GM12878 (cell line): ENCODE measurements at regions not wholly inside any gene's neighbourhood (a gene's known extent, or its start where the extent isn't known, plus 50 kb on each side); places are given as distances from the start of the nearest gene placed in this dataset.

ENCODE experiments used
- ATAC-seq: fragments of 200-7000 bp; cut with Tn5 transposase; 3 replicates; pipeline ENCODE4 v1.9.1; 2020; ENCODE audit warnings: mild to moderate bottlenecking, moderate library complexity
- BruUV-seq: library from RNA; stranded (reverse); fragments of 400-500 nt; replicated peaks from 2 replicates; lab custom pipeline; 2021; lab: Mats Ljungman, UMichigan
- CTCF ChIA-PET: fragments of 300-600 bp; sonication (Branson Sonifier 250); formaldehyde crosslinking; extraction: SDS; loops from one replicate; lab custom pipeline; 2021; ENCODE audit warnings: inconsistent platforms; lab: Yijun Ruan, JAX
- POLR2A ChIA-PET: fragments of 350-600 bp; formaldehyde crosslinking; extraction: SDS; loops from one replicate; lab custom pipeline; 2021; ENCODE audit warnings: inconsistent platforms; lab: Charles Lee
- RAD21 ChIA-PET: fragments of 300-600 bp; sonication (Branson Sonifier 250); formaldehyde crosslinking; loops from one replicate; lab custom pipeline; 2023; ENCODE audit warnings: antibody characterized with exemption; ENCODE audit not compliant: unreplicated experiment; lab: Charles Lee
- SMC1A ChIA-PET: fragments of 300-600 bp; sonication (Branson Sonifier 250); formaldehyde crosslinking; loops from one replicate; lab custom pipeline; 2023; ENCODE audit not compliant: unreplicated experiment, uncharacterized antibody; lab: Charles Lee
- DNase-seq: peaks from one replicate; pipeline ENCODE4 v3.0.0-alpha.2; 2011; ENCODE audit warnings: low read depth, low spot score
- FAIRE-seq: peaks from 3 replicates; lab custom pipeline; 2011; peaks lifted over from hg19 to GRCh38; lab: Jason Lieb, UNC
- H2AFZ ChIP-seq: 2 replicates; pipeline ENCODE4 v1.6.0; 2011; ENCODE audit warnings: low read depth, low read length, control low read depth; ENCODE audit not compliant: control insufficient read depth
- H3K27ac ChIP-seq: 2 replicates; pipeline ENCODE4 v1.5.1; 2011; ENCODE audit warnings: control low read depth; ENCODE audit not compliant: control insufficient read depth, insufficient read depth
- H3K27me3 ChIP-seq, 2 experiments: replicated peaks in 1 of 2; 2 replicates each; pipeline versions ENCODE4 v1.6.0 to v1.6.1; 2011; ENCODE audit warnings: low read length in 1 of 2; ENCODE audit not compliant: control insufficient read depth in 2 of 2, insufficient read depth in 2 of 2
- H3K36me3 ChIP-seq, 2 experiments: 2 replicates each; pipeline ENCODE4 v1.5.1; 2011; ENCODE audit warnings: low read length in 1 of 2; ENCODE audit not compliant: control insufficient read depth in 2 of 2, insufficient read depth in 2 of 2
- H3K4me1 ChIP-seq: 2 replicates; pipeline ENCODE4 v1.6.1; 2011; ENCODE audit warnings: mild to moderate bottlenecking, low read length, moderate library complexity, mixed read lengths; ENCODE audit not compliant: control insufficient read depth, insufficient read depth
- H3K4me2 ChIP-seq: 2 replicates; pipeline ENCODE4 v1.6.0; 2011; ENCODE audit warnings: control low read depth; ENCODE audit not compliant: control insufficient read depth, insufficient read depth
- H3K4me3 ChIP-seq: fragments of 200-600 bp; sonication (generic); 2 replicates; pipeline ENCODE4 v1.5.1; 2016
- H3K79me2 ChIP-seq: 2 replicates; pipeline ENCODE4 v1.6.0; 2011; ENCODE audit warnings: low read length; ENCODE audit not compliant: control insufficient read depth, insufficient read depth
- H3K9ac ChIP-seq: 2 replicates; pipeline ENCODE4 v1.8.0; 2011; ENCODE audit warnings: low read length, control low read depth, mixed read lengths; ENCODE audit not compliant: control insufficient read depth, insufficient read depth
- H3K9me3 ChIP-seq: replicated peaks from 3 replicates; pipeline ENCODE4 v1.5.1; 2011; ENCODE audit warnings: mild to moderate bottlenecking, low read length; ENCODE audit not compliant: control insufficient read depth, insufficient read depth
- H4K20me1 ChIP-seq: 2 replicates; pipeline ENCODE4 v1.6.0; 2011; ENCODE audit not compliant: control insufficient read depth, insufficient read depth
- CREM ChIP-seq: IDR thresholded peaks from 2 replicates; pipeline ENCODE4 v1.6.1; 2014; ENCODE audit warnings: antibody characterized with exemption, low read depth
- HDGF ChIP-seq: fragments of 450-650 bp; IDR thresholded peaks from 2 replicates; pipeline ENCODE4 v1.6.1; 2016; ENCODE audit warnings: antibody characterized with exemption
- IKZF1 ChIP-seq: fragments of 450-650 bp; conservative IDR thresholded peaks from 2 replicates; pipeline ENCODE4 v1.6.1; 2017; ENCODE audit warnings: antibody characterized with exemption, mild to moderate bottlenecking
- LARP7 ChIP-seq: fragments of 450-650 bp; IDR thresholded peaks from 2 replicates; pipeline ENCODE4 v1.6.1; 2017; ENCODE audit warnings: mild to moderate bottlenecking
- NBN ChIP-seq: fragments of 450-650 bp; IDR thresholded peaks from 2 replicates; pipeline ENCODE4 v1.6.1; 2016
- NFIC ChIP-seq: IDR thresholded peaks from 2 replicates; pipeline ENCODE4 v1.6.1; 2012; ENCODE audit warnings: low read depth, mild to moderate bottlenecking, inconsistent platforms, low read length, moderate library complexity
- POLR2AphosphoS2 ChIP-seq: IDR thresholded peaks from 2 replicates; pipeline ENCODE4 v1.6.1; 2011; ENCODE audit warnings: low read depth, mild to moderate bottlenecking, low read length, improper control_type of control experiment, moderate library complexity
- POLR2AphosphoS5 ChIP-seq: IDR thresholded peaks from 2 replicates; pipeline ENCODE4 v1.6.1; 2011; ENCODE audit warnings: mild to moderate bottlenecking, low read length, inconsistent platforms
- SPI1 ChIP-seq: IDR thresholded peaks from 2 replicates; pipeline ENCODE4 v1.6.1; 2011; ENCODE audit warnings: low read depth, mild to moderate bottlenecking, low read length, moderate library complexity, borderline replicate concordance; ENCODE audit not compliant: insufficient read depth
- TCF3 ChIP-seq: IDR thresholded peaks from 2 replicates; pipeline ENCODE4 v1.6.1; 2012; ENCODE audit warnings: low read depth, mild to moderate bottlenecking, low read length, borderline replicate concordance; ENCODE audit not compliant: insufficient read depth
- YY1 ChIP-seq: IDR thresholded peaks from 2 replicates; pipeline ENCODE4 v1.6.1; 2011; ENCODE audit warnings: low read depth, mild to moderate bottlenecking, low read length
- WGBS: methylation state at CpG from one replicate; pipeline ENCODE4 v1.1.6; 2016; ENCODE audit warnings: low lambda C conversion rate; ENCODE audit not compliant: insufficient replicate concordance, insufficient coverage; ENCODE audit errors: missing lambda C conversion rate; 5-methylcytosine and 5-hydroxymethylcytosine counted together
- in situ Hi-C: fragments of 300-500 bp; cut with MboI; formaldehyde crosslinking; loops from 9 replicates; pipeline ENCODE4 v1.14.3; 2018; ENCODE audit warnings: mixed read lengths
- intact Hi-C: fragments of 100-400 bp; cut with micrococcal nuclease; formaldehyde crosslinking; loops from one replicate; pipeline ENCODE4 v1.14.2; 2022; ENCODE audit not compliant: unreplicated experiment
- TF ChIP-seq, protein P1 (sequence below): IDR thresholded peaks from 2 replicates; pipeline ENCODE4 v1.6.1; 2012; ENCODE audit warnings: mild to moderate bottlenecking, low read depth, low read length
- TF ChIP-seq, protein P2 (sequence below), 3 experiments: IDR thresholded peaks in 2 of 3; conservative IDR thresholded peaks in 1 of 3; 2 replicates each; pipeline ENCODE4 v1.5.1; 2011; ENCODE audit warnings: low read depth in 3 of 3, low read length in 3 of 3, mild to moderate bottlenecking in 3 of 3, control low read depth in 2 of 3, moderate library complexity in 2 of 3, inconsistent platforms in 1 of 3, mixed read lengths in 1 of 3; ENCODE audit not compliant: control insufficient read depth in 2 of 3, insufficient read depth in 1 of 3; ENCODE audit errors: extremely low read depth in 1 of 3
- TF ChIP-seq, protein P3 (sequence below): fragments of 150-350 bp; IDR thresholded peaks from 2 replicates; pipeline ENCODE4 v1.6.1; 2014; ENCODE audit warnings: mild to moderate bottlenecking, low read depth, low read length
- TF ChIP-seq, protein P4 (sequence below): IDR thresholded peaks from 2 replicates; pipeline ENCODE4 v1.6.1; 2011; ENCODE audit warnings: mild to moderate bottlenecking, low read depth, low read length, moderate library complexity; ENCODE audit not compliant: insufficient replicate concordance

DNA sequence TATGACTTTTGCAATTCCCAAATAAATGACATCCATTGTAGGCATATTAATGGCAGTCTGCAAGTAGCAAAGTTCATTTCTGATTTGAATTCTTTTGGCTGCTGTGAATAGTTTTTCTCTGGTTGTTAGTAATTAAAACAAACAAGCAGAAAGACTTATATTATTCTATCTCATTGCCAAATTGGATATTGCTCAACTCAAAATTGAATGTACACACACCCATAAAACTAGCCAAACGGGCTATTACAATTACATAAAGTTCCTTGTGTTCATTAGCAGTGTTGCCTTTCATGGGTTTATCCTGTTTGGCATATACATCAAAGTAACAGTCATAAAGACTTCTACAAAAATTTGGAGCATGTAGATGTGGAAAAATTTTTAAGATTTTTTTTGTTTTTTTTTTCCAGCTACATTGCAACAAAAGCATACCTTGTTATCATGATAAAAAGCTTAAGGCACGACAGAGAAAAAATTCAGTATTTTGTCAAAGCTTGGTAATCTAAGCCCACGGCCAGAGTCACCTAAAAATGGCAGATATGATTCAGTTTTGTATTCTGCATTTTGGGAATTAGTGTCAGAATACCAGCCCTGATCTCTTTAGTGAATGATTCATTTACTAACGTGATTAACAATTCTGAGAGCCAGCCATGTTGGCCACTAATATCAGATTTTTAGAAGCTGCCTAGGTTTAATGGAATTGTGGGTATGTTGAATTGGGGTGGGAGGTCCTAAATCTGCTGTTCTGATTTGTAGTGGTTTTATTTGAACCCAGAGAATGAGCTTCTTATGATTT is 108.4 kb downstream of the KLF5 start:
- POLR2A ChIA-PET: no interaction called here
- H3K79me2 ChIP-seq: no peaks in the 10 kb centered on the region
- H3K4me3 ChIP-seq: no peak overlapping the region
- H2AFZ ChIP-seq: no peak overlapping the region
- H3K4me1 ChIP-seq: no peaks in the 10 kb centered on the region
- H3K4me2 ChIP-seq: no peak overlapping the region
- no peaks in the 10 kb centered on the region for H3K27me3 ChIP-seq
- H3K9me3 ChIP-seq: no peaks in the 10 kb centered on the region
- DNase-seq (no peak), FAIRE-seq (no peak), ATAC-seq (no peak)
- BruUV-seq: no TSS peak
- SMC1A ChIA-PET: interaction anchor here (0.6 to 0.9 kb wide), 2 partner anchors 112 to 249 kb away, joined by 4 read pairs; no protein-coding TSS in a partner anchor
- no peak overlapping the region for H3K27ac ChIP-seq
- in situ Hi-C loops (no loop called here), intact Hi-C loops (no loop called here)
- 1% methylated on average over 4 of the region's 4 CpGs for WGBS
- CTCF ChIA-PET: no interaction called here
- H3K36me3 ChIP-seq: no peaks in the 10 kb centered on the region
- H4K20me1 ChIP-seq: no peaks in the 10 kb centered on the region
- TF ChIP-seq, protein P1, sequence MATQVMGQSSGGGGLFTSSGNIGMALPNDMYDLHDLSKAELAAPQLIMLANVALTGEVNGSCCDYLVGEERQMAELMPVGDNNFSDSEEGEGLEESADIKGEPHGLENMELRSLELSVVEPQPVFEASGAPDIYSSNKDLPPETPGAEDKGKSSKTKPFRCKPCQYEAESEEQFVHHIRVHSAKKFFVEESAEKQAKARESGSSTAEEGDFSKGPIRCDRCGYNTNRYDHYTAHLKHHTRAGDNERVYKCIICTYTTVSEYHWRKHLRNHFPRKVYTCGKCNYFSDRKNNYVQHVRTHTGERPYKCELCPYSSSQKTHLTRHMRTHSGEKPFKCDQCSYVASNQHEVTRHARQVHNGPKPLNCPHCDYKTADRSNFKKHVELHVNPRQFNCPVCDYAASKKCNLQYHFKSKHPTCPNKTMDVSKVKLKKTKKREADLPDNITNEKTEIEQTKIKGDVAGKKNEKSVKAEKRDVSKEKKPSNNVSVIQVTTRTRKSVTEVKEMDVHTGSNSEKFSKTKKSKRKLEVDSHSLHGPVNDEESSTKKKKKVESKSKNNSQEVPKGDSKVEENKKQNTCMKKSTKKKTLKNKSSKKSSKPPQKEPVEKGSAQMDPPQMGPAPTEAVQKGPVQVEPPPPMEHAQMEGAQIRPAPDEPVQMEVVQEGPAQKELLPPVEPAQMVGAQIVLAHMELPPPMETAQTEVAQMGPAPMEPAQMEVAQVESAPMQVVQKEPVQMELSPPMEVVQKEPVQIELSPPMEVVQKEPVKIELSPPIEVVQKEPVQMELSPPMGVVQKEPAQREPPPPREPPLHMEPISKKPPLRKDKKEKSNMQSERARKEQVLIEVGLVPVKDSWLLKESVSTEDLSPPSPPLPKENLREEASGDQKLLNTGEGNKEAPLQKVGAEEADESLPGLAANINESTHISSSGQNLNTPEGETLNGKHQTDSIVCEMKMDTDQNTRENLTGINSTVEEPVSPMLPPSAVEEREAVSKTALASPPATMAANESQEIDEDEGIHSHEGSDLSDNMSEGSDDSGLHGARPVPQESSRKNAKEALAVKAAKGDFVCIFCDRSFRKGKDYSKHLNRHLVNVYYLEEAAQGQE: no peak
- TF ChIP-seq, protein P2, sequence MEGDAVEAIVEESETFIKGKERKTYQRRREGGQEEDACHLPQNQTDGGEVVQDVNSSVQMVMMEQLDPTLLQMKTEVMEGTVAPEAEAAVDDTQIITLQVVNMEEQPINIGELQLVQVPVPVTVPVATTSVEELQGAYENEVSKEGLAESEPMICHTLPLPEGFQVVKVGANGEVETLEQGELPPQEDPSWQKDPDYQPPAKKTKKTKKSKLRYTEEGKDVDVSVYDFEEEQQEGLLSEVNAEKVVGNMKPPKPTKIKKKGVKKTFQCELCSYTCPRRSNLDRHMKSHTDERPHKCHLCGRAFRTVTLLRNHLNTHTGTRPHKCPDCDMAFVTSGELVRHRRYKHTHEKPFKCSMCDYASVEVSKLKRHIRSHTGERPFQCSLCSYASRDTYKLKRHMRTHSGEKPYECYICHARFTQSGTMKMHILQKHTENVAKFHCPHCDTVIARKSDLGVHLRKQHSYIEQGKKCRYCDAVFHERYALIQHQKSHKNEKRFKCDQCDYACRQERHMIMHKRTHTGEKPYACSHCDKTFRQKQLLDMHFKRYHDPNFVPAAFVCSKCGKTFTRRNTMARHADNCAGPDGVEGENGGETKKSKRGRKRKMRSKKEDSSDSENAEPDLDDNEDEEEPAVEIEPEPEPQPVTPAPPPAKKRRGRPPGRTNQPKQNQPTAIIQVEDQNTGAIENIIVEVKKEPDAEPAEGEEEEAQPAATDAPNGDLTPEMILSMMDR (IDR thresholded peaks at IDR 0.05 in 2 of 3, conservative IDR thresholded peaks at IDR 0.05 in 1 of 3; ENCODE audit: control insufficient read depth in 2 of 3, extremely low read depth in 1 of 3, insufficient read depth in 1 of 3, low read depth in 3 of 3, low read length in 3 of 3): no peak
- TF ChIP-seq, protein P3, sequence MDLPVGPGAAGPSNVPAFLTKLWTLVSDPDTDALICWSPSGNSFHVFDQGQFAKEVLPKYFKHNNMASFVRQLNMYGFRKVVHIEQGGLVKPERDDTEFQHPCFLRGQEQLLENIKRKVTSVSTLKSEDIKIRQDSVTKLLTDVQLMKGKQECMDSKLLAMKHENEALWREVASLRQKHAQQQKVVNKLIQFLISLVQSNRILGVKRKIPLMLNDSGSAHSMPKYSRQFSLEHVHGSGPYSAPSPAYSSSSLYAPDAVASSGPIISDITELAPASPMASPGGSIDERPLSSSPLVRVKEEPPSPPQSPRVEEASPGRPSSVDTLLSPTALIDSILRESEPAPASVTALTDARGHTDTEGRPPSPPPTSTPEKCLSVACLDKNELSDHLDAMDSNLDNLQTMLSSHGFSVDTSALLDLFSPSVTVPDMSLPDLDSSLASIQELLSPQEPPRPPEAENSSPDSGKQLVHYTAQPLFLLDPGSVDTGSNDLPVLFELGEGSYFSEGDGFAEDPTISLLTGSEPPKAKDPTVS: no peak
- TF ChIP-seq NBN (no peak), CREM (no peak), TCF3 (no peak), YY1 (no peak), HDGF (no peak), IKZF1 (no peak), LARP7 (no peak), POLR2AphosphoS5 (no peak), NFIC (no peak), POLR2AphosphoS2 (no peak), SPI1 (no peak)
- TF ChIP-seq, protein P4, sequence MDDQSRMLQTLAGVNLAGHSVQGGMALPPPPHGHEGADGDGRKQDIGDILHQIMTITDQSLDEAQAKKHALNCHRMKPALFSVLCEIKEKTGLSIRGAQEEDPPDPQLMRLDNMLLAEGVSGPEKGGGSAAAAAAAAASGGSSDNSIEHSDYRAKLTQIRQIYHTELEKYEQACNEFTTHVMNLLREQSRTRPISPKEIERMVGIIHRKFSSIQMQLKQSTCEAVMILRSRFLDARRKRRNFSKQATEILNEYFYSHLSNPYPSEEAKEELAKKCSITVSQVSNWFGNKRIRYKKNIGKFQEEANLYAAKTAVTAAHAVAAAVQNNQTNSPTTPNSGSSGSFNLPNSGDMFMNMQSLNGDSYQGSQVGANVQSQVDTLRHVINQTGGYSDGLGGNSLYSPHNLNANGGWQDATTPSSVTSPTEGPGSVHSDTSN: no peak
- RAD21 ChIA-PET: no interaction called here
- no peak overlapping the region for H3K9ac ChIP-seq
